ENCODE measurements at regions not wholly inside any gene's neighbourhood (a gene's known extent, or its start where the extent isn't known, plus 50 kb on each side); places are given as distances from the start of the nearest gene placed in this dataset.
A peak's percentile ranks its signal among the peaks of the same experiment; 100 is the strongest.

GRCh38 chr12:92563819-92564218, 139.0 kb upstream of the PLEKHG7 start:
- DNase-seq (ENCODE audit: low read depth in 1 of 2, low spot score in 1 of 2) = no peak
- no peak for TF ChIP-seq HOXA7 (CRISPR knock-in tag; IDR thresholded peaks at IDR 0.05)
- TF ChIP-seq BHLHE40 (IDR thresholded peaks at IDR 0.05; ENCODE audit: low read depth, low read length) = no peak
- no peak for TF ChIP-seq MAFK (IDR thresholded peaks at IDR 0.05; ENCODE audit: partially characterized antibody)
- no peak for TF ChIP-seq SREBF2 (IDR thresholded peaks at IDR 0.05)
- no peak for TF ChIP-seq REST (IDR thresholded peaks at IDR 0.05)
- no peak for TF ChIP-seq SMC3 (IDR thresholded peaks at IDR 0.05)
- no peak for TF ChIP-seq CEBPB (IDR thresholded peaks at IDR 0.05)
- no peak for TF ChIP-seq HMGXB4 (CRISPR knock-in tag; IDR thresholded peaks at IDR 0.05; ENCODE audit: borderline replicate concordance)
- no peak for TF ChIP-seq JUNB (IDR thresholded peaks at IDR 0.05)
- TF ChIP-seq HEYL (CRISPR knock-in tag; IDR thresholded peaks at IDR 0.05) = no peak
- no peak for TF ChIP-seq KDM1A (IDR thresholded peaks at IDR 0.05; ENCODE audit: low read depth)
- POLR2A ChIA-PET = interaction anchor here (2.5 kb wide), 1 partner anchor 418 kb away, joined by 13 read pairs; the partner anchor contains the start of gene BTG1
- H3K4me2 ChIP-seq = no peak overlapping the region
- WGBS (ENCODE audit: missing lambda C conversion rate) = 62% methylated on average over 1 of the region's 1 CpG
- H3K4me3 ChIP-seq = no peak overlapping the region
- peaks cover 23% of the 10 kb centered on the region for H3K4me1 ChIP-seq
- CTCF ChIA-PET = interaction anchor here (0.8 to 2.5 kb wide), 3 partner anchors 10 to 1182 kb away, joined by 3 to 10 read pairs (median 6); no protein-coding TSS in a partner anchor
- no peak overlapping the region for H3K27ac ChIP-seq
- 0 out of 3 replicates have a peak, but pooled peaks cover 2% of the 10 kb centered on the region for H3K9me3 ChIP-seq
- no peak for ATAC-seq
- FAIRE-seq = no peak

GRCh38 chr12:92562063-92562734, 140.6 kb upstream of the PLEKHG7 start:
- DNase-seq (ENCODE audit: low read depth in 1 of 2, low spot score in 1 of 2) (no peak), FAIRE-seq (peak; percentile 28), ATAC-seq (no peak)
- Histone ChIP-seq H3K4me2 (no peak overlapping the region), H3K9me3 (0 out of 3 replicates have a peak, but pooled peaks cover 2% of the 10 kb centered on the region), H3K4me1 (peaks cover 31% of the 10 kb centered on the region), H3K4me3 (no peak overlapping the region), H3K27ac (peak overlapping the region; percentile 7 to 23; a peak in 2 of 6 replicates)
- CTCF ChIA-PET = interaction anchor here (1.5 to 2.5 kb wide), 3 partner anchors 417 to 1180 kb away, joined by 5 to 10 read pairs (median 6); partner anchors contain the start of gene BTG1
- TF ChIP-seq BHLHE40 (IDR thresholded peaks at IDR 0.05; ENCODE audit: low read depth, low read length) (no peak), ZC3H11A (IDR thresholded peaks at IDR 0.05) (no peak), MYC (IDR thresholded peaks at IDR 0.05; ENCODE audit: borderline replicate concordance, low read length) (no peak), NPAS2 (CRISPR knock-in tag; IDR thresholded peaks at IDR 0.05; ENCODE audit: borderline replicate concordance) (no peak), POLR2A (IDR thresholded peaks at IDR 0.05; ENCODE audit: low read length) (no peak), CEBPB (IDR thresholded peaks at IDR 0.05) (no peak), FOSB (CRISPR knock-in tag; IDR thresholded peaks at IDR 0.05) (no peak), ZFP36 (IDR thresholded peaks at IDR 0.05; ENCODE audit: borderline replicate concordance, partially characterized antibody) (no peak), POLR2AphosphoS2 (conservative IDR thresholded peaks at IDR 0.05; ENCODE audit: low read length) (no peak), NFE2L2 (conservative IDR thresholded peaks at IDR 0.05; ENCODE audit: low read length) (no peak)
- TF ChIP-seq, protein P1, sequence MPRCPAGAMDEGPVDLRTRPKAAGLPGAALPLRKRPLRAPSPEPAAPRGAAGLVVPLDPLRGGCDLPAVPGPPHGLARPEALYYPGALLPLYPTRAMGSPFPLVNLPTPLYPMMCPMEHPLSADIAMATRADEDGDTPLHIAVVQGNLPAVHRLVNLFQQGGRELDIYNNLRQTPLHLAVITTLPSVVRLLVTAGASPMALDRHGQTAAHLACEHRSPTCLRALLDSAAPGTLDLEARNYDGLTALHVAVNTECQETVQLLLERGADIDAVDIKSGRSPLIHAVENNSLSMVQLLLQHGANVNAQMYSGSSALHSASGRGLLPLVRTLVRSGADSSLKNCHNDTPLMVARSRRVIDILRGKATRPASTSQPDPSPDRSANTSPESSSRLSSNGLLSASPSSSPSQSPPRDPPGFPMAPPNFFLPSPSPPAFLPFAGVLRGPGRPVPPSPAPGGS (IDR thresholded peaks at IDR 0.05) = no peak
- TF ChIP-seq, protein P2, sequence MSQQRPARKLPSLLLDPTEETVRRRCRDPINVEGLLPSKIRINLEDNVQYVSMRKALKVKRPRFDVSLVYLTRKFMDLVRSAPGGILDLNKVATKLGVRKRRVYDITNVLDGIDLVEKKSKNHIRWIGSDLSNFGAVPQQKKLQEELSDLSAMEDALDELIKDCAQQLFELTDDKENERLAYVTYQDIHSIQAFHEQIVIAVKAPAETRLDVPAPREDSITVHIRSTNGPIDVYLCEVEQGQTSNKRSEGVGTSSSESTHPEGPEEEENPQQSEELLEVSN (IDR thresholded peaks at IDR 0.05; ENCODE audit: borderline replicate concordance, low read depth) = no peak
- TF ChIP-seq, protein P3, sequence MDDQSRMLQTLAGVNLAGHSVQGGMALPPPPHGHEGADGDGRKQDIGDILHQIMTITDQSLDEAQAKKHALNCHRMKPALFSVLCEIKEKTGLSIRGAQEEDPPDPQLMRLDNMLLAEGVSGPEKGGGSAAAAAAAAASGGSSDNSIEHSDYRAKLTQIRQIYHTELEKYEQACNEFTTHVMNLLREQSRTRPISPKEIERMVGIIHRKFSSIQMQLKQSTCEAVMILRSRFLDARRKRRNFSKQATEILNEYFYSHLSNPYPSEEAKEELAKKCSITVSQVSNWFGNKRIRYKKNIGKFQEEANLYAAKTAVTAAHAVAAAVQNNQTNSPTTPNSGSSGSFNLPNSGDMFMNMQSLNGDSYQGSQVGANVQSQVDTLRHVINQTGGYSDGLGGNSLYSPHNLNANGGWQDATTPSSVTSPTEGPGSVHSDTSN (IDR thresholded peaks at IDR 0.05) = no peak
- TF ChIP-seq, protein P4, sequence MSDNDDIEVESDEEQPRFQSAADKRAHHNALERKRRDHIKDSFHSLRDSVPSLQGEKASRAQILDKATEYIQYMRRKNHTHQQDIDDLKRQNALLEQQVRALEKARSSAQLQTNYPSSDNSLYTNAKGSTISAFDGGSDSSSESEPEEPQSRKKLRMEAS (IDR thresholded peaks at IDR 0.05) = no peak
- WGBS (ENCODE audit: missing lambda C conversion rate) = 36% methylated on average over 3 of the region's 3 CpGs
- POLR2A ChIA-PET = no interaction called here

Data from A549 (cell line).